GM19239 (cell line): ENCODE measurements at regions not wholly inside any gene's neighbourhood (a gene's known extent, or its start where the extent isn't known, plus 50 kb on each side); places are given as distances from the start of the nearest gene placed in this dataset.
"Not testable (repeated sequence)": the region's sequence is repeated elsewhere in the genome, so short reads cannot be mapped to it uniquely, and the experiment has no call there.

Source experiments
- DNase-seq: peaks from one replicate; pipeline ENCODE4 v3.0.0; 2011; ENCODE audit warnings: low spot score; ENCODE audit not compliant: insufficient read length
- FAIRE-seq: peaks from 2 replicates; lab custom pipeline; 2011; peaks lifted over from hg19 to GRCh38; lab: Jason Lieb, UNC

GRCh38 chr4:170272959-170273358, 183.2 kb upstream of the AADAT start:
- DNase-seq (no peak), FAIRE-seq (no peak)

- no peak for FAIRE-seq
- no peak for DNase-seq
These were observed 182.0 kb upstream of the AADAT start for GRCh38 chr4:170271723-170272122.

- FAIRE-seq (no peak), DNase-seq (no peak)
These were observed 180.9 kb upstream of the AADAT start for GRCh38 chr4:170270628-170271027.

- DNase-seq: no peak
- no peak for FAIRE-seq
These were observed 180.2 kb upstream of the AADAT start for GRCh38 chr4:170269950-170270349.

GRCh38 chr4:170259631-170260153, 169.9 kb upstream of the AADAT start:
- FAIRE-seq (peak; percentile 83), DNase-seq (peak; percentile 28)

- FAIRE-seq: no peak
- no peak for DNase-seq
These were observed 167.1 kb upstream of the AADAT start for GRCh38 chr4:170256807-170257206.

GRCh38 chr4:170248576-170248975, 158.8 kb upstream of the AADAT start:
- DNase-seq (no peak), FAIRE-seq (no peak)

- DNase-seq: no peak
- FAIRE-seq: no peak
These were observed 158.3 kb upstream of the AADAT start for GRCh38 chr4:170248029-170248428.

- FAIRE-seq: no peak
- DNase-seq: no peak
These were observed 157.8 kb upstream of the AADAT start for GRCh38 chr4:170247596-170247995.

GRCh38 chr4:170243662-170244288, 154.0 kb upstream of the AADAT start:
- FAIRE-seq: no peak
- DNase-seq: no peak

GRCh38 chr4:170242471-170242870, 152.7 kb upstream of the AADAT start:
- no peak for DNase-seq
- no peak for FAIRE-seq

GRCh38 chr4:170234800-170235199, 145.0 kb upstream of the AADAT start:
- DNase-seq (no peak), FAIRE-seq (no peak)

GRCh38 chr4:170231377-170231776, 141.6 kb upstream of the AADAT start:
- FAIRE-seq (no peak), DNase-seq (no peak)

GRCh38 chr4:170230242-170230641, 140.5 kb upstream of the AADAT start:
- FAIRE-seq (no peak), DNase-seq (no peak)

- FAIRE-seq (no peak), DNase-seq (no peak)
These were observed 139.2 kb upstream of the AADAT start for GRCh38 chr4:170229006-170229405.

- DNase-seq (no peak), FAIRE-seq (no peak)
These were observed 138.2 kb upstream of the AADAT start for GRCh38 chr4:170227928-170228327.

- DNase-seq: no peak
- no peak for FAIRE-seq
These were observed 136.5 kb upstream of the AADAT start for GRCh38 chr4:170226288-170226687.

- DNase-seq (no peak), FAIRE-seq (no peak)
These were observed 125.0 kb upstream of the AADAT start for GRCh38 chr4:170214731-170215130.

- FAIRE-seq (no peak), DNase-seq (no peak)
These were observed 124.3 kb upstream of the AADAT start for GRCh38 chr4:170214101-170214500.

- FAIRE-seq: no peak
- no peak for DNase-seq
These were observed 113.0 kb upstream of the AADAT start for GRCh38 chr4:170202721-170203120.

GRCh38 chr4:170198747-170199146, 109.0 kb upstream of the AADAT start:
- FAIRE-seq (no peak), DNase-seq (no peak)

- FAIRE-seq, DNase-seq: not testable (repeated sequence)
These were observed 105.0 kb upstream of the AADAT start for GRCh38 chr4:170194794-170195193.
